Fibroblast of skin of left quadriceps (primary cell): ENCODE measurements at regions not wholly inside any gene's neighbourhood (a gene's known extent, or its start where the extent isn't known, plus 50 kb on each side); places are given as distances from the start of the nearest gene placed in this dataset.

ENCODE experiments used
- DNase-seq, 2 experiments: peaks; one replicate each; pipeline ENCODE4 v3.0.0-alpha.2; 2013; ENCODE audit warnings: low read depth in 2 of 2

DNA sequence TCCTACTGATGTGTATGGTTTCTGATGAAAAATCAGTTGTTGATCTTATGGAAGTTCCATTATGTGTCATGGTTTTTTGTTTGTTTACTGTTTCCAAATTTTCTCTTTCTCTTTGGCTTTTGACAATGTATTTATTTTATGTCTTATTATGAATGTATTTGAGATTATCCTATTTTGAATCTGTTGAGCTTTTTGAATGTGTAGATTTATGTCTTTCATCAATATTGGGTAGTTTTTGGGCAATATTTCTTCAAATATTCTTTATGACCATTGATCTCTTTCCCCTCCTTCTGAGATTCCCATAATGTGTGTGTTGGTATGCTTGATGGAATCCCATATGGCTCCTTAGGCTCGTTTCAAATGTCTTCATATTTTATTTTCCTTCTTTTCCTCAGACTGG is 80.5 kb upstream of the FAM47C start:
- no peak for DNase-seq

DNA sequence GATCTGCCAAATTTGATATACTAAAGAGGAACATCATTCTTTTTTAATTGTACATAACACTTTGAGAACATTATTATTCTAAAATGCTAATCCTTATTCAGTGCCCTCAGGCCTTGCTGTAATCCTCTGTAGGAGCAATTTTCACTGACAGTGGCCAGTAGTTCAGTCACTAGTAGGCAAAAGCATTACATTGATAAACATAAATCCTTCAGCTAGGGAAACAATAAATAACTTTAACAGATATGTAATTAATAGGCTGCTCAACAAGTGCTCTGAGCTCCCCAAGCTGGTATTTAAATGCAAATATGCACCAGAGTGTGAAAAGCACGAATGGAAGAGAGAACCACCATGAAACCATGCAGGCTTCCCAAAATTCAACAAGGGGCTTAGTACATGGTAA is 77.7 kb upstream of the FAM47C start:
- DNase-seq = no peak

DNA sequence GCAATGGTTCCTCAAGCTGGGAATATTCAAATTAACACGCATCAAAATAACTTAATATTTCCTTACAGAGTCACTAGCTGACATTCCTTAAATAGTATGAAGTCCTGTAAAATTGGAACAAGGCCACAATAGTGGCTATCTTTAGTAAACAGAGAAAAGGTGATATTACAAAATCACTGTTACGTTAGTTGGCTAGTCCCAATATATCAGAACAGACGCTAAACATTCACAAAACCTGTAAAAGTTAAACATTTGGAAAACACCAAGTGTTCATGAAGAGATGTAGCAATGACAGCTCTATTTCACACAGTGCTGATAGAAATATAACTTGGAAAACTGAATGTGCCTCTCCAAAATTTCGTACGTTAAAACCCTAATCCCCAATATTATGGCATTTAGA is 61.0 kb upstream of the FAM47C start:
- no peak for DNase-seq

DNA sequence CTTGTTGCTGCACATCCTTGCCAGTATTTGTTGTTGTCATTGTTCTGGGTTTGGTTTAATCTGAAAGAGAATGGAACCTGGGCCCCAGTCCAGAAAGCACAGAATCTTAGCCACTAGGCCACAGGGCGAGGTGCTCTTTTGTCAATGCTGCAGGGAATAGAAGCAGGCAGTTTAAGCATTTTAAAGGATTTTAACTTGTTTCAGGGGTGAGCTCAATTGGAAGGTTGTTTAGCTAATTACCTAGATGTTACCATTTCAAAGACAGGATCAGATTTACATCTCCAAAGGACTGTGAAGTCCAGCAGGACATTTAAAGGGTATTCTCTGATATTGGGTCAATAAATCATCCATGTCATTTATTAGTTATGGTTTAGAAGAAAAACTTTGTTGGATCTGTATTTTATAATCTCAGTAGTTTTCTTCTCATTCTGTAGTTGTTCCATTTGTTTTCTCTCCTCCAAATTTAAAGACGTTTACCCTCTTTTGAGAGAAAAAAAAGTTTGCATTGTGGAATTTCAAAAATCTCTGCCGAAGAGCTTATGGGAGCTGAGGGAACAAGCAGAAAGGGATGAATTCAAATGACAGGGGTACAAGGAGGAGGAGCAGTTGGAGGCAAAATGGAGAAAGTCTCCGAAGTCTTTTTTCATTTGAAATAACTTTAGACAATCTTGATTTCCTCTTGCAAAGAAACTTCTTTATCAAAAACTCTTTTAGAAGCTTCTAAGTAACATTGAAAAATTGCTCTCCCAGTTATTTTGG is 57.5 kb upstream of the FAM47C start:
- no peak for DNase-seq

DNA sequence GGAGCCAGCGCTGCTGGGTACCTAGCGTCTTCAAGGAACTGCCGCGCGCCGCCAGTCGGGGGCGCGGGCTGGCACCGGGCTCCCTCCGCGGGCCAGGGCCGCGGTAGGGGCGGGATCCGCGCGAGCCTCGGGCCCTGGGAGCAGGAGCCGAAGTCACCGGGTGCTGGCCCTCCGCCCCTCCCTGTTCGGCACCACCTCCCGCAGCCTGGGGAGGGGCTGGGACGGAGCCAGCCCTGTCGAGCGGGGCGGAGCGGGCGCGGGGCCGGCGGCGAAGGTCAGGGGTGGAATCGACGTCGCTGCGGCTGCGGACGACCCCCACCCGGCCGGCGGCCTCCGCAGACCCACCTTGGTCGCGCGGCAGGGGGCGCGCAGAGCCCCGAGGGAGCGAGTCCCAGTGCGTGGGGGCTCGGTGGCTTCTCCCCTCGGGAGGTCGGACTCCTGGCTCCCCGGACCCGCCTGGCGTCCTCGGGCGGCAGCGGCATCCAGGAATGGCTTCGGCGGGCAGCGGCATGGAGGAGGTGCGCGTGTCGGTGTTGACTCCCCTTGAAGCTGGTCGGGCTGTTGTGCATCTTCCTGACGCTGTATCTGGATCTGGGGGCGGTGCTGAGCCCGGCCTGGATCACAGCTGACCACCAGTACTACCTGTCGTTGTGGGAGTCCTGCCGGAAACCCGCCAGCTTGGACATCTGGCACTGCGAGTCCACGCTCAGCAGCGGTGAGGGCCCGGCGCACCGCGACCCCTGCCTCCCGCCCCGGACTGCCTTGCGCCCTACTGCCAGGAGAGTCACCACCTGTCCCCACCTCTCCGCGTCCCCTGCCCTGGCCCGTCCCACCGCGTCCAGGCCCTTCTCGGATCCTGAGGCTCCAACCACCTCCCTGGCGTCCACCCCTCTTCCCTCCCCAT is 50.5 kb upstream of the FAM47C start:
- no peak for DNase-seq
